Lower lobe of right lung (tissue), 2 donors: ENCODE measurements at regions not wholly inside any gene's neighbourhood (a gene's known extent, or its start where the extent isn't known, plus 50 kb on each side); places are given as distances from the start of the nearest gene placed in this dataset.
"Not testable (repeated sequence)": the region's sequence is repeated elsewhere in the genome, so short reads cannot be mapped to it uniquely, and the experiment has no call there.

ENCODE experiments used
- ATAC-seq, 2 donors: fragments of 200-7000 bp; cut with Tn5 transposase; one replicate each; pipeline ENCODE4 v1.9.1; 2020 to 2022; ENCODE audit warnings: mild to moderate bottlenecking in 2 of 2, moderate library complexity in 2 of 2
- DNase-seq: peaks from one replicate; pipeline ENCODE4 v3.0.0-alpha.2; 2020
- H3K27ac ChIP-seq: fragments of 200-600 bp; one replicate; pipeline ENCODE4 v1.8.0; 2022
- H3K27me3 ChIP-seq: fragments of 200-600 bp; one replicate; pipeline ENCODE4 v1.8.0; 2022; ENCODE audit warnings: low read depth
- H3K36me3 ChIP-seq: fragments of 200-600 bp; one replicate; pipeline ENCODE4 v1.8.0; 2022; ENCODE audit warnings: mild to moderate bottlenecking
- H3K4me1 ChIP-seq: fragments of 200-600 bp; one replicate; pipeline ENCODE4 v1.8.0; 2022
- H3K4me3 ChIP-seq: fragments of 200-600 bp; one replicate; pipeline ENCODE4 v1.8.0; 2022; ENCODE audit warnings: mild to moderate bottlenecking
- H3K9me3 ChIP-seq: fragments of 200-600 bp; one replicate; pipeline ENCODE4 v1.8.0; 2022
- intact Hi-C: fragments of 100-400 bp; cut with DNase I; formaldehyde crosslinking; loops from one replicate; pipeline ENCODE4 v1.11.0; 2022
- TF ChIP-seq, protein P1 (sequence below): fragments of 200-600 bp; IDR thresholded peaks from one replicate; pipeline ENCODE4 v1.8.0; 2022; ENCODE audit warnings: antibody characterized with exemption, mild to moderate bottlenecking
- donor health status: DM: no; HTN: yes; CAD: no; lungs with severe emphysema.

DNA sequence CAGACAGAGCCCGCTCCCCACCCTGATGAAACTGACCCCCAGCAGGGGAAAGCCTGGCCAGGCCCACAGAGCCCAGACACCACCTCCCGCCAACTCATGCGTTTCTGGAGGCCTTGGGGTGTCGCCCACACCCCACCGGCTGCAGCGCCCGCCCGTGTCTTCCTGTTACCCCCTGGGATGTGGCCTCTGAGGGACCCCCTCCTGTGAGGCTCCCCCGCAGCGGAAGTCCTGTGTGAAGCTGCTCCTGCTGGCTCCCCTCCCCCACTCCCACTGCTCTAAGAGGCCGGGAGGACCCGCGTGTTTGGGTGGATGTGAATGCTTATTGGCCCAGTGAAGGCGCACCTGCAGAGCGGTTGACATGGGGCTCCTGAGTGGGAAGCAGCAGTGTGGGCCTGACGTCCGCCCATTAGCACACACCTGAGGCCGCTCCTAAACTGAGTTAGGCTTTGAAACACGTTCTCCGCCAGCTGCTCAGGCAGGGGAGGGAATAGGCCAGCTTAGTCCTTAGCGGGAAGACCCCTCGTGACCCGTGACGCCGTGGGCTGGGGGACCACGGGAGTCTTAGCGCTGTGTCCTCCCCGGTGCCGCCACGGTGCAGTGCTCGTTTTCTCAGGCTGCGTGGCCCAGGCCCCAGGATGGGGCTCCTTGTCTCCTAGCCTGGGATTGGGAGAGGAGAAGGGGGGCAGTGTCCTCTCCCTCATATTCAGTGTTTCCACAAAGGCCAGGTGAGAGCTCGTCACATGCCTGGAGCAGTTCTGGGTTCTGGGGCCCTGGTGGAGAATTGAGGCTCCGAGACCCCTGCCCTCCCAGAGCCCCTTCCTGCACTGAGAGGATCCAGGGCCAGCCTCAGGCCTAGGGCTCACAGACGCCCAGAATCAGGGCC, 323.4 kb upstream of the SFSWAP start:
- no peaks in the 10 kb centered on the region for H3K36me3 ChIP-seq
- H3K27ac ChIP-seq = no peak overlapping the region
- H3K9me3 ChIP-seq = no peaks in the 10 kb centered on the region
- intact Hi-C loops = no loop called here
- TF ChIP-seq, protein P1, sequence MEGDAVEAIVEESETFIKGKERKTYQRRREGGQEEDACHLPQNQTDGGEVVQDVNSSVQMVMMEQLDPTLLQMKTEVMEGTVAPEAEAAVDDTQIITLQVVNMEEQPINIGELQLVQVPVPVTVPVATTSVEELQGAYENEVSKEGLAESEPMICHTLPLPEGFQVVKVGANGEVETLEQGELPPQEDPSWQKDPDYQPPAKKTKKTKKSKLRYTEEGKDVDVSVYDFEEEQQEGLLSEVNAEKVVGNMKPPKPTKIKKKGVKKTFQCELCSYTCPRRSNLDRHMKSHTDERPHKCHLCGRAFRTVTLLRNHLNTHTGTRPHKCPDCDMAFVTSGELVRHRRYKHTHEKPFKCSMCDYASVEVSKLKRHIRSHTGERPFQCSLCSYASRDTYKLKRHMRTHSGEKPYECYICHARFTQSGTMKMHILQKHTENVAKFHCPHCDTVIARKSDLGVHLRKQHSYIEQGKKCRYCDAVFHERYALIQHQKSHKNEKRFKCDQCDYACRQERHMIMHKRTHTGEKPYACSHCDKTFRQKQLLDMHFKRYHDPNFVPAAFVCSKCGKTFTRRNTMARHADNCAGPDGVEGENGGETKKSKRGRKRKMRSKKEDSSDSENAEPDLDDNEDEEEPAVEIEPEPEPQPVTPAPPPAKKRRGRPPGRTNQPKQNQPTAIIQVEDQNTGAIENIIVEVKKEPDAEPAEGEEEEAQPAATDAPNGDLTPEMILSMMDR = no peak
- no peak overlapping the region for H3K4me3 ChIP-seq
- peaks cover 40% of the 10 kb centered on the region for H3K27me3 ChIP-seq
- DNase-seq (peak; percentile 28), ATAC-seq (no peak)
- H3K4me1 ChIP-seq = no peaks in the 10 kb centered on the region

GRCh38 chr12:131388164-131389053, 322.5 kb upstream of the SFSWAP start:
- H3K4me1 ChIP-seq, intact Hi-C loops, ATAC-seq, H3K4me3 ChIP-seq, DNase-seq, H3K36me3 ChIP-seq, H3K9me3 ChIP-seq, H3K27ac ChIP-seq: not testable (repeated sequence)
- H3K27me3 ChIP-seq = peaks cover 39% of the 10 kb centered on the region

DNA sequence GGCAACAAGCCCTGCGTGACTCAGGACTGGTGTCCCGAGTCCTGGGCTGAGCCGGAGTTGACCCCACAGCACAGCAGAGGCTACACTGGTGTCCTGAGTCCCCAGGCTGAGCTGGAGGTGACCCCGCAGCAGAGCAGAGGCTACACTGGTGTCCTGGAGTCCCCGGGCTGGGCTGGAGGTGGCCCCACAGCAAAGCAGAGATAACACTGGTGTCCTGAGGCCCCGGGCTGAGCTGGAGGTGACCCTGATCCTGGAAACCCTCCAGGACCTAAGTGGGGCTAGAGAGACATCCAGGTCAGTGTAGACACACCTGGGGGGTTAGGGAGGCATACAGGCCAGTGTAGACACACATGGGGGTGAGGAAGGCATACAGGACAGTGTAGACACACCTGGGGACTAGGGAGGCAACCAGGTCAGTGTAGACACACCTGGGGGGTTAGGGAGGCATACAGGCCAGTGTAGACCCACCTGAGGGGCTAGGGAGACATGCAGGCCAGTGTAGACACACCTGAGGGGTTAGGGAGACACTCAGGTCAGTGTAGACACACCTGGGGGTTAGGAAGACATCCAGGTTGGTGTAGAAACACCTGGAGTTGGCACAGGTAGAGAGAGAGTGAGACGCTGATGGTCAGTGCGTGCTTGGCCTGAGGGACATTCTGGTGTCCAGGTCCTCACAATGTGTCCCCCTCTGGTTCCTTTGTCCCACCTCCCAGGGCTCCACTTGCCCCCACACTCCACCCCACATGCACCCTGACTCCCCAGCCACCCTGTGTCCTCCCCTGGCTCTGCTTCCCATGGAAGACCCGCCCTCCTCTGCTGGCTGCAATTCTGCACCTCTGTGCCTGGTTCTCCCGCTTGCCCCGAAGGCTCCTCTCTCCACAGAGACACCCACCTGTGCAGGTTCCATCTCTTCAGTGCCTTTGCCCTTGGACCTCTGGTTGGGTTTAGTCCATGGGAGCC, 321.6 kb upstream of the SFSWAP start:
- H3K36me3 ChIP-seq = no peaks in the 10 kb centered on the region
- TF ChIP-seq, protein P1 = no peak
- H3K4me3 ChIP-seq = no peak overlapping the region
- H3K9me3 ChIP-seq = no peaks in the 10 kb centered on the region
- intact Hi-C loops = no loop called here
- no peak overlapping the region for H3K27ac ChIP-seq
- ATAC-seq (no peak), DNase-seq (peak; percentile 27)
- H3K4me1 ChIP-seq = no peaks in the 10 kb centered on the region
- peaks cover 31% of the 10 kb centered on the region for H3K27me3 ChIP-seq

- intact Hi-C loops = no loop called here
- TF ChIP-seq, protein P1 = no peak
- no peak overlapping the region for H3K27ac ChIP-seq
- no peaks in the 10 kb centered on the region for H3K36me3 ChIP-seq
- H3K9me3 ChIP-seq = no peaks in the 10 kb centered on the region
- H3K27me3 ChIP-seq = peaks cover 18% of the 10 kb centered on the region
- H3K4me1 ChIP-seq = no peaks in the 10 kb centered on the region
- no peak overlapping the region for H3K4me3 ChIP-seq
- ATAC-seq (no peak), DNase-seq (no peak)
Measured at GRCh38 chr12:131390412-131391334, 320.2 kb upstream of the SFSWAP start.

GRCh38 chr12:131391399-131391798, 319.5 kb upstream of the SFSWAP start:
- ATAC-seq (no peak), DNase-seq (no peak)
- Histone ChIP-seq H3K4me3 (no peak overlapping the region), H3K4me1 (no peaks in the 10 kb centered on the region), H3K9me3 (no peaks in the 10 kb centered on the region), H3K27ac (no peak overlapping the region), H3K27me3 (peaks cover 12% of the 10 kb centered on the region), H3K36me3 (no peaks in the 10 kb centered on the region)
- intact Hi-C loops = no loop called here
- TF ChIP-seq, protein P1 = no peak

GRCh38 chr12:131394752-131395151, 316.1 kb upstream of the SFSWAP start:
- ATAC-seq, H3K4me3 ChIP-seq, H3K9me3 ChIP-seq, H3K4me1 ChIP-seq, H3K27ac ChIP-seq, DNase-seq, H3K36me3 ChIP-seq, intact Hi-C loops: not testable (repeated sequence)
- peaks cover 12% of the 10 kb centered on the region for H3K27me3 ChIP-seq

DNA sequence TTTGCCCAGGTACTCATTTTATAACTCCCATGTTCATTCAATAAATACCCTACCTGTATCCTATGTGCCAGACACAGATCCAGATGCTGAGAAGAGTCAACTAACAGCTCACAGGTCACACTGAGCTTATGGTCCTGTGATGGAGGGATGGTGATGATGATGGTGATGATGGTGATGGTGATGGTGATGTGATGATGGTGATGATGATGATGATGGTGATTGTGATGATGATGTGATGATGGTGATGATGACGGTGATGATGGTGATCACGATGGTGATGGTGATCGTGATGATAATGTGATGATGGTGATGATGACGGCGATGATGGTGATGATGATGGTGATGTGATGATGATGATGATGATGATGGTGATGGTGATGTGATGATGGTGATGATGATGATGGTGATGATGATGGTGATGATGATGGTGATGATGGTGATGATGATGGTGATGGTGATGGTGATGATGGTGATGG, 315.6 kb upstream of the SFSWAP start:
- H3K27me3 ChIP-seq = peaks cover 12% of the 10 kb centered on the region
- H3K4me1 ChIP-seq, intact Hi-C loops, H3K9me3 ChIP-seq, H3K27ac ChIP-seq, DNase-seq, H3K36me3 ChIP-seq, H3K4me3 ChIP-seq, ATAC-seq: not testable (repeated sequence)
